K562 (cell line): ENCODE measurements at regions not wholly inside any gene's neighbourhood (a gene's known extent, or its start where the extent isn't known, plus 50 kb on each side); places are given as distances from the start of the nearest gene placed in this dataset.

ENCODE experiments used
- ATAC-seq: fragments of 200-7000 bp; cut with Tn5 transposase; 3 replicates; pipeline ENCODE4 v1.9.1; 2020; ENCODE audit warnings: moderate library complexity
- BruUV-seq: library from RNA; stranded (reverse); fragments of 400-500 nt; replicated peaks from 2 replicates; lab custom pipeline; 2021; lab: Mats Ljungman, UMichigan
- CTCF ChIA-PET: fragments of 300-600 bp; formaldehyde crosslinking; extraction: SDS; loops from one replicate; lab custom pipeline; 2021; ENCODE audit warnings: low intra/inter-chr PET ratio; lab: Yijun Ruan, JAX
- POLR2A ChIA-PET: fragments of 300-600, 350-650 bp; sonication (Branson Sonifier 250); formaldehyde crosslinking; extraction: SDS; loops from one replicate; lab custom pipeline; 2021; ENCODE audit warnings: antibody characterized with exemption, inconsistent platforms; lab: Yijun Ruan, JAX
- DNase-seq, 4 experiments: peaks; one replicate each; pipeline versions ENCODE4 v3.0.0 to v3.0.0-alpha.2; 2011 to 2018; ENCODE audit warnings: low spot score in 3 of 4, mixed read lengths in 3 of 4; ENCODE audit errors: extremely low read depth in 1 of 4
- FAIRE-seq: peaks from 2 replicates; lab custom pipeline; 2011; peaks lifted over from hg19 to GRCh38; lab: Jason Lieb, UNC
- H2AFZ ChIP-seq: 2 replicates; pipeline ENCODE4 v1.6.0; 2011; ENCODE audit warnings: low read depth, low read length, control low read depth, inconsistent platforms
- H3K27ac ChIP-seq: fragments of 200-600 bp; 3 replicates; pipeline ENCODE4 v1.8.0; 2011; ENCODE audit warnings: low read depth, mild to moderate bottlenecking, control low read depth, inconsistent platforms, low read length, moderate library complexity, mixed read lengths; ENCODE audit errors: extremely low read depth
- H3K27me3 ChIP-seq, 2 experiments: fragments of 300-600 bp in 1 of 2; 2 replicates in 1 of 2; 3 replicates in 1 of 2; pipeline versions ENCODE4 v1.6.0 to v1.8.0; 2011; ENCODE audit warnings: inconsistent platforms in 2 of 2, low read length in 2 of 2, mild to moderate bottlenecking in 1 of 2, mixed read lengths in 1 of 2, moderate library complexity in 1 of 2; ENCODE audit not compliant: control insufficient read depth in 2 of 2, insufficient read depth in 2 of 2
- H3K36me3 ChIP-seq: fragments of 300-600 bp; 3 replicates; pipeline ENCODE4 v1.8.0; 2011; ENCODE audit warnings: mild to moderate bottlenecking, low read length, inconsistent platforms; ENCODE audit not compliant: control insufficient read depth, insufficient read depth
- H3K4me1 ChIP-seq, 2 experiments: fragments of 200-600 bp in 1 of 2; replicated peaks in 1 of 2; 2 replicates in 1 of 2; 3 replicates in 1 of 2; pipeline versions ENCODE4 v1.5.1 to v1.8.0; 2011; ENCODE audit warnings: inconsistent platforms in 2 of 2, low read length in 2 of 2, mild to moderate bottlenecking in 1 of 2, mixed read lengths in 1 of 2, moderate library complexity in 1 of 2; ENCODE audit not compliant: control insufficient read depth in 2 of 2, insufficient read depth in 2 of 2
- H3K4me2 ChIP-seq: 2 replicates; pipeline ENCODE4 v1.6.1; 2011; ENCODE audit warnings: low read length, control low read depth, inconsistent platforms, mixed read lengths; ENCODE audit not compliant: insufficient read depth
- H3K4me3 ChIP-seq: fragments of 200-600 bp; sonication (generic), shearing (Covaris generic); 2 replicates; pipeline ENCODE4 v1.5.1; 2016; ENCODE audit warnings: control low read depth, inconsistent platforms
- H3K79me2 ChIP-seq: fragments of 200-600 bp; 3 replicates; pipeline ENCODE4 v1.8.0; 2011; ENCODE audit warnings: low read length, inconsistent platforms; ENCODE audit not compliant: control insufficient read depth, insufficient read depth
- H3K9ac ChIP-seq, 2 experiments: 2 replicates each; pipeline versions ENCODE4 v1.6.0 to v1.6.1; 2011; ENCODE audit warnings: low read depth in 2 of 2, low read length in 2 of 2, control low read depth in 1 of 2, inconsistent platforms in 1 of 2, mild to moderate bottlenecking in 1 of 2, mixed read lengths in 1 of 2; ENCODE audit not compliant: insufficient read depth in 1 of 2
- H3K9me1 ChIP-seq: one replicate; pipeline ENCODE4 v1.6.0; 2011; ENCODE audit warnings: inconsistent platforms, mild to moderate bottlenecking, low read length, moderate library complexity; ENCODE audit not compliant: control insufficient read depth, insufficient read depth
- H3K9me3 ChIP-seq: replicated peaks from 2 replicates; pipeline ENCODE4 v1.5.1; 2011; ENCODE audit warnings: low read depth, low read length, inconsistent platforms; ENCODE audit not compliant: control insufficient read depth, insufficient read depth
- H4K20me1 ChIP-seq: replicated peaks from 2 replicates; pipeline ENCODE4 v1.6.1; 2011; ENCODE audit warnings: low read length, inconsistent platforms, mixed read lengths; ENCODE audit not compliant: control insufficient read depth, insufficient read depth
- BHLHE40 ChIP-seq: IDR thresholded peaks from 2 replicates; pipeline ENCODE4 v1.6.1; 2011; ENCODE audit warnings: low read length, improper control_type of control experiment
- CBX2 ChIP-seq: fragments of 200-600 bp; sonication (generic); IDR thresholded peaks from one replicate; pipeline ENCODE4 v1.6.1; 2012; ENCODE audit warnings: mild to moderate bottlenecking, low read length, inconsistent platforms; ENCODE audit not compliant: insufficient read depth, poor library complexity, severe bottlenecking
- CBX5 ChIP-seq: IDR thresholded peaks from 2 replicates; pipeline ENCODE4 v1.6.1; 2014; ENCODE audit warnings: low read depth, borderline replicate concordance
- DACH1 ChIP-seq: fragments of 450-650 bp; IDR thresholded peaks from 2 replicates; pipeline ENCODE4 v1.6.1; 2018; ENCODE audit not compliant: partially characterized antibody
- ESRRB ChIP-seq: fragments of 250-450 bp; sonication (Bioruptor Pico); IDR thresholded peaks from 2 replicates; pipeline ENCODE4 v1.5.0; 2020; ENCODE audit warnings: mild to moderate bottlenecking, moderate library complexity, borderline replicate concordance
- GABPA ChIP-seq: fragments of 200-800 bp; sonication (Bioruptor generic); conservative IDR thresholded peaks from 2 replicates; pipeline ENCODE4 v1.6.1; 2016; ENCODE audit warnings: low read depth, missing genetic modification characterization, missing compliant biosample characterization
- JUN ChIP-seq, 2 experiments: sonication (generic) in 1 of 2; formaldehyde crosslinking in 1 of 2; IDR thresholded peaks; 2 replicates each; pipeline versions ENCODE4 v1.6.1 to v1.8.0; 2012 to 2022; ENCODE audit warnings: borderline replicate concordance in 2 of 2, mild to moderate bottlenecking in 2 of 2, improper control_type of control experiment in 1 of 2, low read depth in 1 of 2, low read length in 1 of 2, missing genetic modification reagents in 1 of 2
- NCOA6 ChIP-seq: fragments of 450-650 bp; IDR thresholded peaks from 2 replicates; pipeline ENCODE4 v1.6.1; 2017; ENCODE audit warnings: mild to moderate bottlenecking
- ZNF282 ChIP-seq: sonication (generic); formaldehyde crosslinking; IDR thresholded peaks from 2 replicates; pipeline ENCODE4 v1.8.1; 2023; ENCODE audit warnings: missing genetic modification reagents
- ZNF76 ChIP-seq: fragments of 250-450 bp; sonication (Bioruptor Pico); IDR thresholded peaks from 2 replicates; pipeline ENCODE4 v1.4.0; 2020; ENCODE audit warnings: mild to moderate bottlenecking, moderate library complexity, borderline replicate concordance
- ZNF785 ChIP-seq: fragments of 250-450 bp; sonication (Bioruptor Pico); IDR thresholded peaks from 2 replicates; pipeline ENCODE4 v1.4.0; 2020; ENCODE audit warnings: mild to moderate bottlenecking
- WGBS: fragments of 100-300 bp; shearing (Covaris generic); methylation state at CpG from one replicate; pipeline ENCODE4 v1.1.6; 2016; ENCODE audit warnings: low coverage, mixed read lengths; ENCODE audit not compliant: insufficient coverage; ENCODE audit errors: missing lambda C conversion rate; 5-methylcytosine and 5-hydroxymethylcytosine counted together
- in situ Hi-C: fragments of 300-500 bp; cut with MboI; formaldehyde crosslinking; loops from 4 replicates; pipeline ENCODE4 v1.15.0; 2018; ENCODE audit warnings: inconsistent platforms, mixed read lengths
- intact Hi-C: fragments of 100-400 bp; cut with micrococcal nuclease; formaldehyde crosslinking; loops from 2 replicates; pipeline ENCODE4 v1.14.2; 2022
- TF ChIP-seq, protein P1 (sequence below): sonication (generic); formaldehyde crosslinking; IDR thresholded peaks from 2 replicates; pipeline ENCODE4 v1.8.1; 2023; ENCODE audit warnings: mild to moderate bottlenecking, missing genetic modification reagents

DNA sequence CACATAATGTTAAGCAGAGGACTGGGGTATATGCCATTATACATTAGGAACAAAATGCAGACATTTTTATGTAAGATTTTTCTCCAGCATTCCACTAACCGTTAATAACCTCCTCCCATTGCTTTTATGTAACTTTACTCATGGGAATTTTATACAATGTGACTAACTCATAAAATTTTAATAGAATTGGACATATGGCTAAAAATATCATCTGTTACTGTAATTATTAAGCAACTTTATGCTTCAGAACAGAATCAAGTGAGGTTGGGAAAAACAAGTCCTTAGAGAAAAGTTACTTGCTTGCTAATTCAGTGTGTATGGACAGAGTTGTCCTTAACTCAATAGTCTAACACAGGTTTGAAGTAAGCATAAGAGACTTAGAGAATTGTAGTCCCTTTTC is 54.8 kb upstream of the PCSK1 start:
- no peak overlapping the region for H3K4me2 ChIP-seq
- no peaks in the 10 kb centered on the region for H3K27me3 ChIP-seq
- H3K9me1 ChIP-seq, result no peaks in the 10 kb centered on the region
- DNase-seq (no peak), FAIRE-seq (no peak), ATAC-seq (no peak)
- intact Hi-C loops (no loop called here), in situ Hi-C loops (no loop called here)
- TF ChIP-seq DACH1, result no peak
- no peak for TF ChIP-seq CBX2
- TF ChIP-seq ZNF282 (CRISPR knock-in tag), result no peak
- TF ChIP-seq BHLHE40, result no peak
- TF ChIP-seq NCOA6, result no peak
- no peak for TF ChIP-seq ESRRB
- TF ChIP-seq, protein P1, sequence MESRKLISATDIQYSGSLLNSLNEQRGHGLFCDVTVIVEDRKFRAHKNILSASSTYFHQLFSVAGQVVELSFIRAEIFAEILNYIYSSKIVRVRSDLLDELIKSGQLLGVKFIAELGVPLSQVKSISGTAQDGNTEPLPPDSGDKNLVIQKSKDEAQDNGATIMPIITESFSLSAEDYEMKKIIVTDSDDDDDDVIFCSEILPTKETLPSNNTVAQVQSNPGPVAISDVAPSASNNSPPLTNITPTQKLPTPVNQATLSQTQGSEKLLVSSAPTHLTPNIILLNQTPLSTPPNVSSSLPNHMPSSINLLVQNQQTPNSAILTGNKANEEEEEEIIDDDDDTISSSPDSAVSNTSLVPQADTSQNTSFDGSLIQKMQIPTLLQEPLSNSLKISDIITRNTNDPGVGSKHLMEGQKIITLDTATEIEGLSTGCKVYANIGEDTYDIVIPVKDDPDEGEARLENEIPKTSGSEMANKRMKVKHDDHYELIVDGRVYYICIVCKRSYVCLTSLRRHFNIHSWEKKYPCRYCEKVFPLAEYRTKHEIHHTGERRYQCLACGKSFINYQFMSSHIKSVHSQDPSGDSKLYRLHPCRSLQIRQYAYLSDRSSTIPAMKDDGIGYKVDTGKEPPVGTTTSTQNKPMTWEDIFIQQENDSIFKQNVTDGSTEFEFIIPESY, result no peak
- no peak for TF ChIP-seq ZNF785 (CRISPR knock-in tag)
- TF ChIP-seq ZNF76 (CRISPR knock-in tag), result no peak
- no peak for TF ChIP-seq GABPA
- TF ChIP-seq JUN (IDR thresholded peaks at IDR 0.05; ENCODE audit: borderline replicate concordance, low read depth, low read length), result no peak
- no peak for TF ChIP-seq JUN (CRISPR knock-in tag; IDR thresholded peaks at IDR 0.05; ENCODE audit: borderline replicate concordance)
- TF ChIP-seq CBX5, result no peak
- H3K79me2 ChIP-seq, result no peaks in the 10 kb centered on the region
- H3K36me3 ChIP-seq, result no peaks in the 10 kb centered on the region
- no peak overlapping the region for H3K9ac ChIP-seq
- H4K20me1 ChIP-seq, result no peaks in the 10 kb centered on the region
- H3K27ac ChIP-seq, result no peak overlapping the region
- ChIA-PET CTCF (no interaction called here), POLR2A (no interaction called here)
- no peaks in the 10 kb centered on the region for H3K9me3 ChIP-seq
- no peaks in the 10 kb centered on the region for H3K4me1 ChIP-seq
- no TSS peak for BruUV-seq
- 0% methylated on average over 1 of the region's 1 CpG for WGBS
- no peak overlapping the region for H3K4me3 ChIP-seq
- H2AFZ ChIP-seq, result no peak overlapping the region
